ENCODE measurements at regions not wholly inside any gene's neighbourhood (a gene's known extent, or its start where the extent isn't known, plus 50 kb on each side); places are given as distances from the start of the nearest gene placed in this dataset.

DNA sequence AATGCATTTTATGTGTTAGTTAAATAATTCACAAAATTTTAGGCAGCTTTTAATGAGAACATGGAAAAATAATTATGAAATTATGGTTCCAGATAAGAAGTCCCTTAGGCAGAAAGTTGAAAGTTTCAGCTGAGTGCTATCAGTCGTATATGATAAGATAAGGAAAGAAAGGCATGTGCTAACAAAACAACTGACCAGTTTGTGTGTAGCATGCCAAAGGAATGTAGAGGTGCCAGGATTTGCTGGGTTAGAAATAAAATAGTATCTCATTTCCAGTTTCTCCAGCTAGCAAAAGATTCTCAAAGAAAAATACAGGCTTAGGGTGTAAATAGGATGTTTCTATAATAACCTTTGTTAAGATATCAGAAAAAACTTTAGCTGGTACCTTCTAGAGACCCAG is 1044.5 kb upstream of the CDH8 start:
- TF ChIP-seq, protein P1, sequence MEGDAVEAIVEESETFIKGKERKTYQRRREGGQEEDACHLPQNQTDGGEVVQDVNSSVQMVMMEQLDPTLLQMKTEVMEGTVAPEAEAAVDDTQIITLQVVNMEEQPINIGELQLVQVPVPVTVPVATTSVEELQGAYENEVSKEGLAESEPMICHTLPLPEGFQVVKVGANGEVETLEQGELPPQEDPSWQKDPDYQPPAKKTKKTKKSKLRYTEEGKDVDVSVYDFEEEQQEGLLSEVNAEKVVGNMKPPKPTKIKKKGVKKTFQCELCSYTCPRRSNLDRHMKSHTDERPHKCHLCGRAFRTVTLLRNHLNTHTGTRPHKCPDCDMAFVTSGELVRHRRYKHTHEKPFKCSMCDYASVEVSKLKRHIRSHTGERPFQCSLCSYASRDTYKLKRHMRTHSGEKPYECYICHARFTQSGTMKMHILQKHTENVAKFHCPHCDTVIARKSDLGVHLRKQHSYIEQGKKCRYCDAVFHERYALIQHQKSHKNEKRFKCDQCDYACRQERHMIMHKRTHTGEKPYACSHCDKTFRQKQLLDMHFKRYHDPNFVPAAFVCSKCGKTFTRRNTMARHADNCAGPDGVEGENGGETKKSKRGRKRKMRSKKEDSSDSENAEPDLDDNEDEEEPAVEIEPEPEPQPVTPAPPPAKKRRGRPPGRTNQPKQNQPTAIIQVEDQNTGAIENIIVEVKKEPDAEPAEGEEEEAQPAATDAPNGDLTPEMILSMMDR (IDR thresholded peaks at IDR 0.05) = no peak
- no peak for TF ChIP-seq SIN3A (IDR thresholded peaks at IDR 0.05; ENCODE audit: borderline replicate concordance, insufficient read depth, low read depth, low read length)
- TF ChIP-seq POLR2AphosphoS5 (IDR thresholded peaks at IDR 0.05; ENCODE audit: low read depth, low read length) = no peak
- TF ChIP-seq TCF7L2 (IDR thresholded peaks at IDR 0.05; ENCODE audit: low read depth, low read length) = no peak
- TF ChIP-seq, protein P2, sequence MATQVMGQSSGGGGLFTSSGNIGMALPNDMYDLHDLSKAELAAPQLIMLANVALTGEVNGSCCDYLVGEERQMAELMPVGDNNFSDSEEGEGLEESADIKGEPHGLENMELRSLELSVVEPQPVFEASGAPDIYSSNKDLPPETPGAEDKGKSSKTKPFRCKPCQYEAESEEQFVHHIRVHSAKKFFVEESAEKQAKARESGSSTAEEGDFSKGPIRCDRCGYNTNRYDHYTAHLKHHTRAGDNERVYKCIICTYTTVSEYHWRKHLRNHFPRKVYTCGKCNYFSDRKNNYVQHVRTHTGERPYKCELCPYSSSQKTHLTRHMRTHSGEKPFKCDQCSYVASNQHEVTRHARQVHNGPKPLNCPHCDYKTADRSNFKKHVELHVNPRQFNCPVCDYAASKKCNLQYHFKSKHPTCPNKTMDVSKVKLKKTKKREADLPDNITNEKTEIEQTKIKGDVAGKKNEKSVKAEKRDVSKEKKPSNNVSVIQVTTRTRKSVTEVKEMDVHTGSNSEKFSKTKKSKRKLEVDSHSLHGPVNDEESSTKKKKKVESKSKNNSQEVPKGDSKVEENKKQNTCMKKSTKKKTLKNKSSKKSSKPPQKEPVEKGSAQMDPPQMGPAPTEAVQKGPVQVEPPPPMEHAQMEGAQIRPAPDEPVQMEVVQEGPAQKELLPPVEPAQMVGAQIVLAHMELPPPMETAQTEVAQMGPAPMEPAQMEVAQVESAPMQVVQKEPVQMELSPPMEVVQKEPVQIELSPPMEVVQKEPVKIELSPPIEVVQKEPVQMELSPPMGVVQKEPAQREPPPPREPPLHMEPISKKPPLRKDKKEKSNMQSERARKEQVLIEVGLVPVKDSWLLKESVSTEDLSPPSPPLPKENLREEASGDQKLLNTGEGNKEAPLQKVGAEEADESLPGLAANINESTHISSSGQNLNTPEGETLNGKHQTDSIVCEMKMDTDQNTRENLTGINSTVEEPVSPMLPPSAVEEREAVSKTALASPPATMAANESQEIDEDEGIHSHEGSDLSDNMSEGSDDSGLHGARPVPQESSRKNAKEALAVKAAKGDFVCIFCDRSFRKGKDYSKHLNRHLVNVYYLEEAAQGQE (IDR thresholded peaks at IDR 0.05; ENCODE audit: insufficient read depth in 1 of 2, low read depth in 2 of 2, low read length in 1 of 2) = no peak
